IMR-90 (cell line): ENCODE measurements at regions not wholly inside any gene's neighbourhood (a gene's known extent, or its start where the extent isn't known, plus 50 kb on each side); places are given as distances from the start of the nearest gene placed in this dataset.

ENCODE experiments used
- ATAC-seq: fragments of 200-7000 bp; cut with Tn5 transposase; 2 replicates; pipeline ENCODE4 v1.9.1; 2020; ENCODE audit warnings: low read depth, mild to moderate bottlenecking, moderate library complexity
- BruUV-seq: library from RNA; stranded (reverse); fragments of 400-500 nt; replicated peaks from 2 replicates; lab custom pipeline; 2021; lab: Mats Ljungman, UMichigan
- CTCF ChIA-PET: fragments of 300-600 bp; formaldehyde crosslinking; extraction: SDS; loops from one replicate; lab custom pipeline; 2021; ENCODE audit warnings: antibody characterized with exemption; lab: Yijun Ruan, JAX
- POLR2A ChIA-PET: fragments of 300-600 bp; sonication (Branson Sonifier 250); formaldehyde crosslinking; loops from one replicate; lab custom pipeline; 2022; ENCODE audit warnings: antibody characterized with exemption; ENCODE audit not compliant: unreplicated experiment; lab: Charles Lee
- DNase-seq: peaks from one replicate; pipeline ENCODE4 v3.0.0; 2013
- H2AFZ ChIP-seq: replicated peaks from 2 replicates; pipeline ENCODE3; 2013; ENCODE audit warnings: low read length, mild to moderate bottlenecking; ENCODE audit not compliant: poor library complexity
- H2AK5ac ChIP-seq: 2 replicates; pipeline ENCODE4 v1.6.1; 2013; ENCODE audit warnings: low read depth, low read length, inconsistent platforms
- H2AK9ac ChIP-seq: replicated peaks from 2 replicates; pipeline ENCODE3; 2013; ENCODE audit warnings: mild to moderate bottlenecking, low read depth, low read length, moderate library complexity; ENCODE audit not compliant: poor library complexity
- H2BK120ac ChIP-seq: 2 replicates; pipeline ENCODE4 v1.6.1; 2013; ENCODE audit warnings: low read depth, low read length, inconsistent platforms
- H2BK15ac ChIP-seq: 3 replicates; pipeline ENCODE4 v1.6.1; 2013; ENCODE audit warnings: low read depth, low read length, inconsistent platforms
- H2BK20ac ChIP-seq: 2 replicates; pipeline ENCODE4 v1.6.1; 2013; ENCODE audit warnings: low read depth, mild to moderate bottlenecking, inconsistent platforms, low read length, moderate library complexity
- H2BK5ac ChIP-seq: 2 replicates; pipeline ENCODE4 v1.6.1; 2013; ENCODE audit warnings: mild to moderate bottlenecking, low read depth, low read length, inconsistent platforms; ENCODE audit not compliant: poor library complexity, severe bottlenecking
- H3K14ac ChIP-seq: replicated peaks from 2 replicates; pipeline ENCODE4 v1.6.1; 2013; ENCODE audit warnings: low read depth, low read length, inconsistent platforms
- H3K18ac ChIP-seq: 2 replicates; pipeline ENCODE4 v1.6.1; 2013; ENCODE audit warnings: low read depth, low read length, control low read depth
- H3K23ac ChIP-seq: 2 replicates; pipeline ENCODE4 v1.6.1; 2013; ENCODE audit warnings: low read depth, low read length, inconsistent platforms
- H3K27ac ChIP-seq: 2 replicates; pipeline ENCODE4 v1.5.1; 2013; ENCODE audit warnings: mild to moderate bottlenecking, control low read depth, low read length; ENCODE audit not compliant: insufficient read depth
- H3K27me3 ChIP-seq: 2 replicates; pipeline ENCODE4 v1.6.1; 2013; ENCODE audit warnings: low read length; ENCODE audit not compliant: control insufficient read depth, insufficient read depth
- H3K36me3 ChIP-seq: 2 replicates; pipeline ENCODE4 v1.6.1; 2013; ENCODE audit warnings: low read length, mixed read lengths; ENCODE audit not compliant: control insufficient read depth, insufficient read depth
- H3K4ac ChIP-seq: 2 replicates; pipeline ENCODE4 v1.6.1; 2013; ENCODE audit warnings: low read depth, low read length, inconsistent platforms
- H3K4me1 ChIP-seq: 2 replicates; pipeline ENCODE4 v1.6.1; 2013; ENCODE audit warnings: low read length, mixed read lengths; ENCODE audit not compliant: control insufficient read depth, insufficient read depth
- H3K4me2 ChIP-seq: 2 replicates; pipeline ENCODE4 v1.6.1; 2013; ENCODE audit warnings: low read depth, mild to moderate bottlenecking, control low read depth, low read length, moderate library complexity
- H3K4me3 ChIP-seq: 2 replicates; pipeline ENCODE4 v1.5.1; 2013; ENCODE audit warnings: low read depth, mild to moderate bottlenecking, control low read depth, low read length, moderate library complexity; ENCODE audit not compliant: insufficient read depth
- H3K56ac ChIP-seq: 2 replicates; pipeline ENCODE4 v1.6.1; 2013; ENCODE audit warnings: low read length, inconsistent platforms; ENCODE audit not compliant: insufficient read depth; ENCODE audit errors: extremely low read depth
- H3K79me1 ChIP-seq, 2 experiments: 2 replicates each; pipeline ENCODE4 v1.6.1; 2013; ENCODE audit warnings: low read length in 2 of 2, inconsistent platforms in 1 of 2, low read depth in 1 of 2
- H3K9ac ChIP-seq: 2 replicates; pipeline ENCODE4 v1.6.1; 2013; ENCODE audit warnings: low read depth, low read length, control low read depth
- H3K9me1 ChIP-seq: 2 replicates; pipeline ENCODE4 v1.6.1; 2013; ENCODE audit warnings: low read length, inconsistent platforms; ENCODE audit not compliant: insufficient read depth
- H3K9me3 ChIP-seq: 2 replicates; pipeline ENCODE4 v1.6.1; 2013; ENCODE audit warnings: low read length; ENCODE audit not compliant: control insufficient read depth, insufficient read depth
- H4K20me1 ChIP-seq: 2 replicates; pipeline ENCODE4 v1.6.1; 2013; ENCODE audit warnings: low read length, inconsistent platforms; ENCODE audit not compliant: insufficient read depth
- H4K5ac ChIP-seq: 2 replicates; pipeline ENCODE4 v1.6.1; 2013; ENCODE audit warnings: mild to moderate bottlenecking, low read depth, low read length, control low read depth
- H4K8ac ChIP-seq, 2 experiments: 2 replicates each; pipeline ENCODE4 v1.6.1; 2013; ENCODE audit warnings: low read depth in 2 of 2, low read length in 2 of 2, control low read depth in 1 of 2, inconsistent platforms in 1 of 2
- H4K91ac ChIP-seq: 2 replicates; pipeline ENCODE4 v1.6.1; 2013; ENCODE audit warnings: low read depth, low read length, inconsistent platforms; ENCODE audit not compliant: insufficient read depth
- BHLHE40 ChIP-seq: fragments of 150-350 bp; IDR thresholded peaks from 2 replicates; pipeline ENCODE4 v1.6.1; 2016; ENCODE audit warnings: mild to moderate bottlenecking, low read depth, low read length
- MAFK ChIP-seq: IDR thresholded peaks from 2 replicates; pipeline ENCODE4 v1.6.1; 2012; ENCODE audit warnings: low read depth, low read length, improper control_type of control experiment
- MXI1 ChIP-seq: IDR thresholded peaks from 2 replicates; pipeline ENCODE4 v1.6.1; 2012; ENCODE audit warnings: low read depth, mild to moderate bottlenecking, low read length, moderate library complexity, borderline replicate concordance
- WGBS, 2 experiments: methylation state at CpG; one replicate each; pipeline versions ENCODE4 v1.1.5 to v1.1.7; 2013; ENCODE audit warnings: missing lambda C conversion rate in 2 of 2; ENCODE audit not compliant: insufficient read length in 1 of 2; ENCODE audit errors: extremely low coverage in 2 of 2; 5-methylcytosine and 5-hydroxymethylcytosine counted together
- dilution Hi-C: fragments of 300-500 bp; cut with HindIII; formaldehyde crosslinking; loops from one replicate; pipeline ENCODE4 v1.14.3; 2018; ENCODE audit warnings: low sequenced_read_pairs; ENCODE audit not compliant: unreplicated experiment
- in situ Hi-C: fragments of 300-500 bp; cut with MboI; formaldehyde crosslinking; loops from 3 replicates; pipeline ENCODE4 v1.14.3; 2019; ENCODE audit warnings: low sequenced_read_pairs, inconsistent platforms, mixed read lengths
- intact Hi-C: fragments of 100-400 bp; cut with micrococcal nuclease; formaldehyde crosslinking; loops from 2 replicates; pipeline ENCODE4 v1.10.0; 2022
- TF ChIP-seq, protein P1 (sequence below): conservative IDR thresholded peaks from 2 replicates; pipeline ENCODE4 v1.5.1; 2012; ENCODE audit warnings: mild to moderate bottlenecking, low read depth, low read length, improper control_type of control experiment

DNA sequence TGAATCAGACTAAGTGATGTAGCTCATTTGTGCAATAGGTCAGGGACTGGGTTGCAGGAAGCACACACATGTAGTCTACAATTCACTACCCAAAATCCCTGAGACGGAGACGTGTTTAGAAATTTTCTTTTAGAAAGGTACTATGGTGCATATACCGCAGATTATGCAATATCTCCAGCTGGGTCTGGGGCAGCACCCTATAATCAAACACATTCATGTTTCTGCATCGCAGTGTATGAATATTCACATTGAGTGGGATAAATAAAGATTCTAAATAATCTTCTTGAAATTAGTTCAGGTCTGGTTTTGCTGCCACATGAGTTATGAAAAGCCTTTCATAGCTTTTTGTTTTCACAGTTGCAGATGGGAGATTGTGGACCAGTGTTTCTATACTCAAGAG is 395.7 kb upstream of the FANCL start:
- Histone ChIP-seq H3K79me1 (no peaks in the 10 kb centered on the region), H3K56ac (no peak overlapping the region), H3K9ac (no peak overlapping the region), H3K27ac (no peak overlapping the region), H3K4me3 (no peak overlapping the region), H4K5ac (no peak overlapping the region), H3K4ac (no peak overlapping the region), H3K23ac (no peak overlapping the region), H3K14ac (no peak overlapping the region), H4K20me1 (no peaks in the 10 kb centered on the region), H3K4me1 (no peaks in the 10 kb centered on the region), H2BK20ac (no peak overlapping the region), H2AFZ (no peak overlapping the region), H3K36me3 (no peaks in the 10 kb centered on the region), H2BK120ac (no peak overlapping the region), H3K4me2 (no peak overlapping the region), H3K9me3 (no peaks in the 10 kb centered on the region), H2BK15ac (no peak overlapping the region), H2BK5ac (no peak overlapping the region), H2AK9ac (no peak overlapping the region), H3K9me1 (no peaks in the 10 kb centered on the region), H3K18ac (no peak overlapping the region), H4K91ac (no peak overlapping the region), H2AK5ac (no peak overlapping the region), H3K27me3 (no peaks in the 10 kb centered on the region), H4K8ac (no peak overlapping the region)
- in situ Hi-C loops: no loop called here
- POLR2A ChIA-PET: no interaction called here
- dilution Hi-C loops: no loop called here
- no peak for TF ChIP-seq MAFK
- TF ChIP-seq, protein P1, sequence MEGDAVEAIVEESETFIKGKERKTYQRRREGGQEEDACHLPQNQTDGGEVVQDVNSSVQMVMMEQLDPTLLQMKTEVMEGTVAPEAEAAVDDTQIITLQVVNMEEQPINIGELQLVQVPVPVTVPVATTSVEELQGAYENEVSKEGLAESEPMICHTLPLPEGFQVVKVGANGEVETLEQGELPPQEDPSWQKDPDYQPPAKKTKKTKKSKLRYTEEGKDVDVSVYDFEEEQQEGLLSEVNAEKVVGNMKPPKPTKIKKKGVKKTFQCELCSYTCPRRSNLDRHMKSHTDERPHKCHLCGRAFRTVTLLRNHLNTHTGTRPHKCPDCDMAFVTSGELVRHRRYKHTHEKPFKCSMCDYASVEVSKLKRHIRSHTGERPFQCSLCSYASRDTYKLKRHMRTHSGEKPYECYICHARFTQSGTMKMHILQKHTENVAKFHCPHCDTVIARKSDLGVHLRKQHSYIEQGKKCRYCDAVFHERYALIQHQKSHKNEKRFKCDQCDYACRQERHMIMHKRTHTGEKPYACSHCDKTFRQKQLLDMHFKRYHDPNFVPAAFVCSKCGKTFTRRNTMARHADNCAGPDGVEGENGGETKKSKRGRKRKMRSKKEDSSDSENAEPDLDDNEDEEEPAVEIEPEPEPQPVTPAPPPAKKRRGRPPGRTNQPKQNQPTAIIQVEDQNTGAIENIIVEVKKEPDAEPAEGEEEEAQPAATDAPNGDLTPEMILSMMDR: no peak
- TF ChIP-seq MXI1: no peak
- TF ChIP-seq BHLHE40: no peak
- no CpG with 5 or more reads among the region's 4 CpGs for WGBS, 2 experiments
- DNase-seq: no peak
- ATAC-seq: no peak
- intact Hi-C loops: no loop called here
- no TSS peak for BruUV-seq
- CTCF ChIA-PET: no interaction called here
